NOMO-1 (cell line): ENCODE measurements at regions not wholly inside any gene's neighbourhood (a gene's known extent, or its start where the extent isn't known, plus 50 kb on each side); places are given as distances from the start of the nearest gene placed in this dataset.
A peak's percentile ranks its signal among the peaks of the same experiment; 100 is the strongest.

Experiments
- DNase-seq, 2 experiments: peaks; one replicate each; lab custom pipeline; 2025; ENCODE audit not compliant: unreplicated experiment in 2 of 2; lab: John Stamatoyannopoulos, UW

DNA sequence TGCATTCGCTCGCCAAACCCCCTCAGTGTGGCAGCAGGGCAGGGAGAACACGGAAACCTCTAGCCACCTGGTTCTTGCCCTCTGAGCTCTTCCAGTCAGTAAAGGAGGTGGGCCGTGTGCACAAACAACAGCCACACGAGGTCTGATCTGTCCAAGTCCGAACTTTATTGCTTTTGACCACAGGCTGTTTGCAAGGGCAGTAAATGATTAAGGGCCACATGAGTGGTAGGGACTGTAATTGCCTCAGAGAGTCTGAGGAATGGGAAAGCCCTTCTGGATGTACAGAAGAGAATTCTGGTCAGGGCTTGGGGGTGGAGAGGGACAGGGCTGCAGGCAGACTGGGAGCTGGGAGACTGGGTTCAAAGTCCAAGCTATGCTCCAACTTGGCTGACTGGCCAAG, 75.7 kb upstream of the LHX1 start:
- no peak for DNase-seq

- no peak for DNase-seq
Observed at GRCh38 chr17:36862116-36862920, 75.0 kb upstream of the LHX1 start.

DNA sequence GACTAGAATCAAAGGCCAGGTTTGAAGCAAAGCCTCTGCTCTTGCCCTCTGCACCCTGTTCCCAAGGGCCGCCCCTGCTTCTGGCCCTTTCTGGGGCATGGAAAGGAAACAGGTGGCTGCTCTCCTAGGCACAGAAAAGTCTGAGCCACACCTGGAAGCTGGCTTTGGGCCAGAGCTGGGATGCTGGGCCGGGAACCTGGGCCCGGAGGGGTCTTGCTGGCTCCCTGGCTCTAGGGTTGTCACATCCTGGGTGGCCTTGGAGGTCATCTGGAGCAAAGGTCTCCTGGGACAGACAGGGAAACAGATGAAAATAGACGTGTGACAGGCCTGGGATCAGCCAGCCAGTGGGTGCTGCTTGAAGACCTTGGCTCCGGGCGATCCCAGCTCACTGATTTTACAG, 74.1 kb upstream of the LHX1 start:
- DNase-seq: no peak

DNA sequence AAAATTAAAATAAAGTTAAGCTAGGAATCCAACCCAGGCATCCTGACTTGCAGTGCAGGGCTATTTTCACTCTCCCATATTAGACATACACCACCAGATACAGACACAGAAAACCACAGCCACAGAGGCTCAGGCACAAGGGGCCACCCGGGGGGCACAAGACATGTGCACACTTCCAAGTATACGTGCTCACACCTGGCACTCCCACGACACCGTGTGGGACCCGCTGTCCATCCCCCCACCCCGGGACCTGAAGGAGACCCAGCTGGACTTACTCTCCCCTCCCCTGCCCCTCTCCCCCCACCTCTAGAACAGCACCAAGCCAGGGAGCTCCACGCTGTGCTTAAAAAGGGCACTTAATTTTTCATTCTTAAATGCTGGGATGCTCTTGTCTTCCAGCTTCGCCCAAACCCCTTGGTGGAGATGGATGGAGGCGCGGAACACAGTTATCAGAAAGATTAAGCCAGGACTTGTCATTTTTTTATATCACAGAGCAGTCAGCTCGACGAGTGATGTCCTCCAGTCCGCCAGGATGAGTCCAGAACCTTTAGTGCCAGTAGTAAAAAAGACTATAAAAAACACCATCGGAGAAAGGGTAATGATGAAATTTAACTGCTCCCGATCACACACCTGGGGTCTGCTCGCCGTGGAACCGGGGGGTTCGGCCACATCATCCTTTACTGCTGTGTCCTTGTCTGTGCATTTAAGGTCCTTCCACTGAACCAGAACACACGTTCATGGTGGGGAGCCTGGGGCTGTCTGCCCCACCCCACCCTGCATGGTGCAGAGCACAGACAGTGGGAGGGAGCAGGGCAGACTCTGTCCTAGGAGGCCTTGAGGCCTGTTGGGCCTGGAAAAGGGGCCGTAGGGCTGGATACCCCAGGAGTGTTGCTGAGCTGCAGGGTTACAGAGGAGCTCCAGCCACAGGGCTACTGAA, 73.3 kb upstream of the LHX1 start:
- DNase-seq: no peak

DNA sequence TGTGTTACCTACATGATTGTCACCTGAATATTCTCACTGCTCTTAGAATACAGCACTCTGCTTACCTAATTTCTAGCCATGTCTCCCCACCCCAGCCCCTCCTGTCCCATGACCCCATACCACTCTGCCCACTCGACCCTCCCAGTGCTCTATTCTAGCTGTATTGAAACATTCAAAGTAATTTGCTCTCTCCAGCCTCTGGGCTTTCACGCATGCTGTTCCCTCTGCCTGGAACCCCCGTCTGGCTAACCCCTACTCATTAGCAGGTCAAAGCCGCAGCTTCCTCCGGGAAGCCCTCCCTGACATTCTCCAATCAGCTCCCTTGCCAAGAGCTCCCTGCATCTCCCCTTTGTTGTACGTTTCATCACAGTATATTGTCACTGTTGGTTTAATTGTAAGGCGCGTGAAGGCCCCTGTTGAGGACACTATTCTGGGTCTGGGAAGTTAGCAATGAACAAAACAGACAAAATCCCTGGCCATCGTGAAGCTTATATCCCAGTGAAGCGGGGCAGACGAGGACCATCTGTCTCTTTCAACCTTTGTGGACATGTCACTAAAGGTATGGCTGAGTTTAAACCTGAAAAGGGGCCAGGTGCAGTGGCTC, 72.3 kb upstream of the LHX1 start:
- DNase-seq: no peak

DNA sequence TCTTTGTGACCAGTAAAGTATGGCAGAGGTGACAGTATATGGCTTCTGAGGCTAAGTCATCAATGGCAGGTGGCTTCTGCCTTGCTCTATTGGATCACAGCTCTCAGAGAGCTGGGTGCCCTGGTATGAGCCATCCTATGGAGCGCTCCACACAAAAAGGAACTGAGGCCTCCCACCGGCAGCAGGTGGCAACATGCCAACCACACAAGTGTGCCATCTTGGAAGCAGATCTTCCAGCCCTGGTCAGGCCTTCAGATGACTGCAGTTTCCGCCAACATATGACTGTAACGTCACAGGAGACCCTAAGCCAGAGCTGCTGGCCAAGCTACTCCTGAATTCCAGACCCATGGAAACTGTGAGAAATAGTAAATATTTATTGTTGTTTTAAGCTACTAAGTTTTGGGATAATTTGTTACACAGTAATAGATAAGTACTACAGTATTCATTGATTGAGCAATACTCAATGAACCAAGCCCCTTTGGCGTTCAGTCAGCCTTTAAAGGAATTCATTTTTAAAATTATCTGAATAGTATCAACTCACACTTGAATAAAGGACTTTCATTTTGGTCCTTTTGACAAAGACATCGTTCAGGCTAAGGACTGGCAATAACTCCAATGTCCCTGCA, 69.4 kb upstream of the LHX1 start:
- DNase-seq: no peak

DNA sequence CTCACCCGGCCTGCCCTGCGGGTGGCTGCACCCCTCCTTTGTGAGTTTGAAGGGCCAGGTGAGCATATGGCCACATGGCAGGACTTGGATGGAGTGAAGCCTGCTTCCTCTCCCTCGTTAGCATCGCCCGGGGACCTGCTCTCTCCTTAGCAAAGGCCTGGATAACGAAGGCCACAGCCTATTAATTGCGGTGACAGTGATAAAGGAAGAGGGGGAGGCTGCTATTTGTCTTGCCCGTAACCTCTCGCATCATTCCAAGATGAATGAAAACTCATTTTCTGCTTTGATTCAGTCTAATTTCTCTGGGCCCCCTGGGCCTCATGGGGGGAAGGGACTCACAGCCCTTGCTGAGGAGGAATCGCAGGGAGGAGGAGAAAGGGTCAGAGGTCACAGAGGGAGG, 68.5 kb upstream of the LHX1 start:
- no peak for DNase-seq

DNA sequence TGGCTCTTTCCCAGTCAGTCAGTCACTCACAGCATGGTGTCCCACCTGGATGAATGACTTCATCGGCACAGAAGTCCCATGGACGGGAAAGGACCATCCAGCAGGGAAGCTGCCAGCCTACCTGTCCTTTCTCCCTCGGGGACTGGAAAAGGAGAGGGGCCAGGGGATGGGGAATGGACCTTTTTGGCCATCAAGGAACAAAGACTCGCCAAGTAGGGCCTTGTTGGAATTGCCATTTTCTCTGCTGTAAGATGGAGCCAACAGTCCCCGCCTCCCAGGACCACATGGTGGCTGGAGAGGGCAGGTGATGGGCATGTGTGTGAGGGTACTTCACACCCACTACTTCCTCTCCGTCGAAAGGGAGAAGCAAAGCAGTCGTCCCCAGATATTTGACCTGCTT, 67.8 kb upstream of the LHX1 start:
- DNase-seq: no peak

- DNase-seq: peak; percentile 7 to 19
Observed at GRCh38 chr17:36869856-36870719, 67.2 kb upstream of the LHX1 start.

DNA sequence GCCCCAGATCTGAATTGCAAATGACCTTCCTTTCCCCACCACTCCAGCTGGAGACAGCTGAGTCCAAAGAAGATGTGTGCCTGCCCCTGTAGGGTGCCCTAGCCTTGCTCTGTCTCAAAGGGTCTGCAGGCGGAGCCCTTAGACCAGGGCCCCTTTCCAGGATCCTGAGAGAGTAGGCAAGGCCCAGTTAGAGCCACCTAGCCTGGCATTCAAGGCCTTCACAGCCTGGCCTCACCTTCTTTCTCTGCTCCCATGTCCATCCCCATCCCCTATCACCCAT, 66.6 kb upstream of the LHX1 start:
- DNase-seq: no peak

DNA sequence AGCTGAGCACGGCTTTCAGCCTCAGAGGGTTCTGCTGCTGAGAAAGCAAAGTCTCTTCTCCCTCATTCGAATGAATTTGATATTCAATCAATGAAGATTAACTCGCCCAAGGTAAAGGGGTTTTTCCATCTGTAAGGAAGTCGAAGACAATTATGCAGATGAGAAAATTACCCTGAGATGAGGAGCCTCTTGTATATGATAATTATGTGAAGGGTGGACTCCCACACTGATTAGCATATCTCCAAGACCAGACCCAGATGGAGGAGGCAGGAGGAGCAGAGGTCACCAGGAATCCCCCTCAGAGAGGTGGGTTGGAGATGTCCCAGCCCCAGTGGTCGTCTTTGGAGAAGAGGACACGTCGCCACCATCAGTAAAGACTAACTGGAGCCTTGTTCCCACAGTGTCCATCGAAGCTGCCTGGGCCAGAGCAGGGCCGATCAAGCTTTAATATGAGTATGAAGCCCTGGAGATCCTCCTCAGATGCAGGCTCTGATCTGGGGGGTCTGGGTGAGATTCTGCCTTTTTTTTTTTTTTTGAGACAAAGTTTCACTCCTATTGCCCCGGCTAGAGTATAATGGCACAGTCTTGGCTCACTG, 61.5 kb upstream of the LHX1 start:
- DNase-seq: no peak

DNA sequence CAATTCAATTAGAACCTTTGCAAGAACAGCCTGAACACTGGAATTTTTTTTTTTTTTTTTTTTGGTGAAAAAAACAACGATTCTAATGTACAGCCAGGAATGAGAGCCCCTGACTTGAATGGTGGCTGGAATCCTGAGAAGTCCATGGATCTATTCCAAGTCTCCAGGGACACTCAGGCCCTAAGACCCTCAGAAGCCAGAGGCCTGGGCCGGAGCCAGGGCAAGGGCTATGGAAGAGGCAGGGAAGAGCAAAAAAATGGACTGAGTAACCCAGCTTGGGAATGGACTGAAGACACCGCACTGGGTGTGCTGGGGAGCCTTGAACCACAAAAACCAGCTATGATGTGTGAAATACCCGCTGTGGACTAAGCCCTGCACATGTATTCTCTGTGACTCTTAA, 60.3 kb upstream of the LHX1 start:
- DNase-seq: no peak

DNA sequence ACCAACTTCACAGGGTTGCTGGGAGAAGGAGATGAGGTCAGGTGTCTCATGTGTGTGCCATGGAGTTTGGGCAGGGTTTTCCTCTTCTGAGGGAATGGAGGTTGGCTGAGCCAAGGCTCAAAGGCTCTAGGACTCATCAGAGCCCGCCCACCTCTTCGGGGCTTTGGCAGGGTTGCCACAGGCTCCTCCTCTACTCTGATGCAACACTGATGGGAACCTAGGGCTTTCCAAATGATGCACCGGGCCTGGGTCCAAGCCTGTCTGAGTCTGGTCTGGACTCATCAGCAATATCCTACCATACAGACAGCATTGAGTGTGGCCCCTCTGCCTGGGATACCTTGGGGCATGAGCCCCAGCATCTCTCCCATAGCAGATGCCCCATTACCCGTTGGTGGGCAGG, 59.5 kb upstream of the LHX1 start:
- DNase-seq: no peak

DNA sequence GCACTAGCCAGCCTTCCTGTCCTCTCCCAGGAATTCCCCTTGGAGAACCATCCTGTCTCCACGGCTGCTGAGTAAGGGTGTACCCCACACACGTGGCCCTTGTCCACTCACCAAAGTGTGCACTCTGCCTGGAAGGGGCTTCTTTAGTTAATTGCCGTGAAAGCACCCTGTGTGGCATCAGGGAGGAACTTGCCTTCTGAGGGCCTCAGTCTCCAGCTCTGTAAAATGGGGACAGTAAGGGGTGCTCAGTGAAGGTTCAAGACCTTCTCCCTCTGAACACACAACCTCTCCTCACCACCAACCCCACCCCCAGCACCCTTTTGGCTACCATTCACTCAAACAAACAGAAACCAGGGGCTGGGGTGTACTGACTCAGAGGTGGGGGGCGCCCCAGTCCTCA, 59.1 kb upstream of the LHX1 start:
- DNase-seq: no peak

DNA sequence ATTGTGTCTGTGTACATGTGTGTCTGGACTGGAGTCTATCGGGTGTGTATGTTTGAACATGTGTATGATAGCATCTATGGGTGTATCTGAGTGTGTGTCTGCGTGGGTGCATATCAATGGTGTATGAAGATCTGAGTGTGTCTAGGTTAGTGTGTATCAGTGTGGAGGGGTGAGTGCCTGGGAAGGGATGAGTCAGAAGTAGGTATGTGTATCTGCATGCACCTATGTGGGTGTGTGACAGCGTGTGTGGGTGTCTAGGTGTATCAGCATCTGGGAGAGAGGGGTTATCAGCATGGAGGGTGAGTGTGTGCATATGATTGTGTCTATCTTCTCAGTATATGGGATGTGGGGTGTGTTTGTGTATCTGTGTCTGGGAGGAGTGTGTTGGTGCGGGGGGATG, 58.2 kb upstream of the LHX1 start:
- DNase-seq: no peak

DNA sequence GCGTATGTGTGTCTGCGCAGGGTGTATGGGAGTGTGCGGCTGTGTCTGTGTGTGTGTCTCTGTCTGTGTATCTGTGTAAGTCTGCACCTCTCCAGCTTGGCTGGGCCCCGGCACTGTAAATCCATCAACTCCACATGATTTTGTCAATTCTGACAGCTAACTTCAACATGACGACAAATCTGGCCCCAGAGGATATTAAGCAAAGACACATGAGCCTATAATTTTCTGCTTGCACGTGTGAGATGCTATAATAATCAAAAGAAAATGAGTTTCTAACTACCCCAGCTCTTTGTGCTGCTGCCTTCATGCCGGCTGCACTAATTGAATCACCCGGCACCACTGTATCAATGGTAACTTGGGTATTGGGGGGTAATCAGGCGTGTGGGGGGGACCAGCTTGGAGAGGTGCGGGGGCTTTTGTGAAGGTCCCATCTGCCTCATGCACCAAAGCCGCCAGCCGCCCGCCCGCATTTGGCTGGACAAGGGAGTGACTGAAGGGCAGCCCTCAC, 57.6 kb upstream of the LHX1 start:
- no peak for DNase-seq

- DNase-seq: no peak
Observed at GRCh38 chr17:36880268-36880905, 56.9 kb upstream of the LHX1 start.

- DNase-seq: no peak
Observed at GRCh38 chr17:36881323-36881722, 56.0 kb upstream of the LHX1 start.

DNA sequence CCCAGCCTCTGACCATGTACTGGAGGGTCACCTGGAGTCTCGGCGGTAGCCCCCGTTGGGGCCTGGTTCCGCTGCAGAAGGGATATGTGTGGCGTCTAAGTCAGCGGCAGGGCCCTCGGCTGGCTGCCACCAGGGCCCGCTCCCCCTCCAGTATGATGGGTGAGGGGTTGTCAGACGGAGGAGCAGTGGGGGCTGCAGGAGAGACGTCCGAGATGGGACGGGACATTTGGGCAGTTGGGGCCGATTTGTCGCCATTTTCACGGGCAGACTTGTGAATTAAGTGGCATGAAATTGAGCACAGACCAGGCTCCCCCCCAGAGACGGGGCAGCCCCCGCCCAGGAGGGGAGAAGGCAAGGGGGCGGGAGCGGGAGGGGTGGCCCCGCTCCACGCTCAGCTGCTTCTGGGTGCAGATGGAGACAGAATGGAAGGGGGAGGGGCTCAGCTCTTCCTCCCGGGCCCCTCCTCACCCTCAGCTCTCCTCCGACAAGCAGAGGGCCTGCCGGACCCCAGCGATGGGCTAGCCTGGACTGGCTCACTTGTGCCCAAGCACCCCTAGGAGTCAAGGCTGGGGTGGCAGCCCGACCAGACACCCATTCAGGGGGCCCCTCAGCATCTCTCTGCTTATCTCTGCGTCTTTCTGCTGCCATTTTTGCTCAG, 52.7 kb upstream of the LHX1 start:
- no peak for DNase-seq
